ENCODE measurements at regions not wholly inside any gene's neighbourhood (a gene's known extent, or its start where the extent isn't known, plus 50 kb on each side); places are given as distances from the start of the nearest gene placed in this dataset.

DNA sequence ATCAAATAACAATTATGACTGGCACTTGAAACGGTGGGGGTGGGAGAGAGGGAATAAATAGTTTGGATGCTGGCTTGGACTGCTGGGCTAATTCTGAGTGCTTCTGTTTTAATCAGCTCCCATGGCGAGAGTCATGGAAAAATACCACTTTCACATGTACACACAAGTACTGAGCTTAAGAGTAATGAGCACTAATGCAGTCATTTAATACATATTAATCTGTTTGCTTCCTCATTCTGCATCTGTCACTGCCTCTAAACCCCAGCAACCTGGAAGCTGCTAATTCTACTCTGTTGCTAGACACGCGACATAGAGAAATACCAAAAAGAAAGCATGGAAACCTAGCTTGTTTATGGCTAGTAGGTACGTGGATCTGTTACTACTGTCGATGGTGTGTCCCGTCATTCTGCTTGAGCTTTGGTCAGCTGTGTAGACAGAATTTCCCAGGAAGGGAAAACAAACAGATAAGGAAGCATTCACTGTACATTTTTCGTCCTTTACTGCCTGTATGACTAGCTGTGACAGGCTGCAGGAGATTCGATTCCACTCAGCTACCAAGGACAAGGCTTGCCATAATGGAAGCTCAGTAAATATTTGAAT, 238.8 kb downstream of the BAMBI start:
- no peaks in the 10 kb centered on the region for H3K36me3 ChIP-seq
- H3K4me3 ChIP-seq = no peak overlapping the region
- no peak for DNase-seq
- no peaks in the 10 kb centered on the region for H3K27me3 ChIP-seq
- H3K9me3 ChIP-seq = no peaks in the 10 kb centered on the region

- no peak overlapping the region for H3K4me3 ChIP-seq
- no peaks in the 10 kb centered on the region for H3K27me3 ChIP-seq
- no peaks in the 10 kb centered on the region for H3K9me3 ChIP-seq
- no peaks in the 10 kb centered on the region for H3K36me3 ChIP-seq
- DNase-seq = no peak
Observed at GRCh38 chr10:28920091-28920490, 242.8 kb downstream of the BAMBI start.

- no peaks in the 10 kb centered on the region for H3K36me3 ChIP-seq
- no peaks in the 10 kb centered on the region for H3K27me3 ChIP-seq
- H3K9me3 ChIP-seq = no peaks in the 10 kb centered on the region
- no peak overlapping the region for H3K4me3 ChIP-seq
- peak; percentile 12 for DNase-seq
Observed at GRCh38 chr10:28922127-28922526, 244.8 kb downstream of the BAMBI start.

DNA sequence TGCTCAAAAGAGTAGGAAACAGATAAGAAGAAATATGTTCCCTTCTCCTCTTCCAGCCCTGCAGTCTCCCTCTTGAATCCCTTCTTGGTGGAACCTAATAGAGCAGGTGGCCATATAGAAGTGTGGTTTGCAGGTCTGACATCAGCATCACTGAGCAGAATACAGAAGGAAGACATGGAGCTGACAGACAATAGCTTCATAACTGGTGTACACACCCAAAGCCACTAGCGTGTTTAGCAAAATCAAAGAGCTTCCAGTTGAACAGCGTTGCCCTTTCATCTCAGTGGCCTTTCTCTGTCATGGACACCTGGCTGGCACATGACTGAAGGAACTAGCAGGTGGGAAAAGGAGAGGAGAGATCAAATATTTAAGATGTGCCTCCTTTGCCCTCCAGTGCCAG, 245.5 kb downstream of the BAMBI start:
- no peaks in the 10 kb centered on the region for H3K27me3 ChIP-seq
- H3K36me3 ChIP-seq = no peaks in the 10 kb centered on the region
- no peak overlapping the region for H3K4me3 ChIP-seq
- no peaks in the 10 kb centered on the region for H3K9me3 ChIP-seq
- DNase-seq = no peak

GRCh38 chr10:28924717-28925116, 247.4 kb downstream of the BAMBI start:
- no peak for DNase-seq
- Histone ChIP-seq H3K9me3 (peaks cover 4% of the 10 kb centered on the region), H3K36me3 (no peaks in the 10 kb centered on the region), H3K4me3 (no peak overlapping the region), H3K27me3 (no peaks in the 10 kb centered on the region)

DNA sequence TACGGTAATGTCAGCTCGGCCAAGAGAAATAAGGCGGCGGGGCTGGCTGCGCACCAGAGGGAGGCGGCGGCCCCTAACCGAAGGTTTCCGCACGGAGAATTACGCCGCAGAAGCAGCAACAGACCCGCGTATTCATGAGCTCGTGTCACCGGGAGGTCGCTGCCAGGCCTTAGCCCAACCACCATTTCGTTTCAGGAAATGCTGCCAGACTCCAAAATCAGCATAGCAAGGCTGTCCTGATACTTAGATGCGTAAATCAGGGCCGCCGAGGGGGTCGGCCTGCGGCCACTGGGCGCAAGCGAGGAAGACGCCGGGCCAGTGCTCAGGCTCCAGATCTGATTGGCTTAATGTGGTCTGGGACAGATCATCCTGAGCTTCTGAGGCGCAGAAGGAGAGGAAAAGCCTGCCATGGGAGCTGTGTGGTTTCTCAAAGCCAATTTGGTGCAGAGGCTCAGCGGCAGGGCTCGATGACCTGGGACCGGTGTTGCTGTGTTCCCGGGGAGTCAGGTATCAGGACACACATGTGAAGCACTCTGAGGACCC, 247.9 kb downstream of the BAMBI start:
- DNase-seq = no peak
- Histone ChIP-seq H3K9me3 (peaks cover 4% of the 10 kb centered on the region), H3K4me3 (no peak overlapping the region), H3K27me3 (no peaks in the 10 kb centered on the region), H3K36me3 (no peaks in the 10 kb centered on the region)

DNA sequence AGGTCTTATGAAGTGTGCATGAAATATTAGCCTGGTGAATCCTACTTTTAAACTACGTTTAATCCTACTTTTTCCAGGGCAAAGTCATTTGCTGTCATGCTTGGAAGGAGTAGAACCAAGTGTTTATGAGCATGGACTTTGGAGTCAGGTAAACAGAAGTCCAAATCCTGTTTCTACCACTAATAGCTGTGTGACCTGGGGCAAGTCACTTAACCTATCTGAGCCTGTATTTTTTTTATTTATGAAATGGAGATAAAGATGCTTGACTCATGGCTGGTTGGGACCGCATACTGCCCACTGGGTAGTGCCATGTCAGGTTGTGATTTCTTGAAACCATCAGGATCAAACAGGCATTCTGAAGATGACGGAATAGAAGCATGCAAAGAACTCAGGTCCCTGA, 249.6 kb downstream of the BAMBI start:
- Histone ChIP-seq H3K4me3 (no peak overlapping the region), H3K36me3 (no peaks in the 10 kb centered on the region), H3K27me3 (no peaks in the 10 kb centered on the region), H3K9me3 (peaks cover 4% of the 10 kb centered on the region)
- no peak for DNase-seq

GRCh38 chr10:28928484-28928883, 251.2 kb downstream of the BAMBI start:
- H3K36me3 ChIP-seq = no peaks in the 10 kb centered on the region
- H3K4me3 ChIP-seq = no peak overlapping the region
- H3K9me3 ChIP-seq = peaks cover 4% of the 10 kb centered on the region
- no peaks in the 10 kb centered on the region for H3K27me3 ChIP-seq
- no peak for DNase-seq

GRCh38 chr10:28929942-28930341, 252.6 kb downstream of the BAMBI start:
- no peak for DNase-seq
- no peaks in the 10 kb centered on the region for H3K27me3 ChIP-seq
- no peak overlapping the region for H3K4me3 ChIP-seq
- peaks cover 4% of the 10 kb centered on the region for H3K9me3 ChIP-seq
- H3K36me3 ChIP-seq = no peaks in the 10 kb centered on the region

DNA sequence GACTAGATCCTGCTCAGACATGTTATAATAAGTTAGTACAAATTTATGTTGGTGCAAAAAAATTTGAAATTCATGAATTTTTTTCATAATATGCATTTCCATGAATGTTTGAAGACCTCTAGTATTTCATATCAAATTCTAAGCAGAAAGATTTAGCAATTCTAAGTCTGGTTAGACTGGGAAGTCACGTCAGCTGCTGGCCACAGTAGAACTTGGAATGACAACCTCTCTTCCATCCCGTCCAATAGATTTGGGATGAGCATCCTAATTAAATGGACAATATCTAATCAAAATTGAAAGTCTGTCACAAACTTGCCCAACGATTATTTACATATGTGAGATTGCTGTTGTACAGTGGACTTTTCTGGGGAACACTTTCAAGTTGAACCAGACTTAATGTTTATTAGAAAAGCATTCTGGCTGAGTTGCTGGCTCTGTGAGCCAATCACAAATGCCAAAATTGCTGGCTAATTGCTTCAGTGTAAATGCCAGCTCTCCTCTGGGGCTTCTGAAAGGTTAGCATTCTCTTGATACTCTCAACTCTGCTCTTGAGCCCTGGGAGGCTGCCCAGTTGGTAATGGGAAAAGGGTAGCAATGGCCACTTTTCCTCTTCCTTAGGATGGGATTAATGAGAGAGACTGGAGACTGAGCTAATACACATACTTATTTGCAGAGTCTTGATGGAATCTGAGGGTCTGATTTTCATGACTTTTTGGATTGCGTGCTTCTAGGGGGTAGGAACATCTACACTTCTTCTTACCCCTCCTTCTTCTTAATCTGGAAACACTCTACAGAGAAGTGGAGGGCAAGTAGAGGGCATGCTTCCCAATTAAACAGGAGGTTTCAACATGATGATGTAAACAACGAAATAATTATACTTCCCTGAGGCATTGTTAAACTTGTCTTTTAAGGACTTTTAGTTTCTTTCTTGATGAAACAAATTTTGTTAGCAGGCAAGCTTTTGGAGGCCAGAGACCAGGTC, 253.5 kb downstream of the BAMBI start:
- Histone ChIP-seq H3K36me3 (no peaks in the 10 kb centered on the region), H3K4me3 (no peak overlapping the region), H3K9me3 (peaks cover 4% of the 10 kb centered on the region), H3K27me3 (no peaks in the 10 kb centered on the region)
- DNase-seq = peak; percentile 16

DNA sequence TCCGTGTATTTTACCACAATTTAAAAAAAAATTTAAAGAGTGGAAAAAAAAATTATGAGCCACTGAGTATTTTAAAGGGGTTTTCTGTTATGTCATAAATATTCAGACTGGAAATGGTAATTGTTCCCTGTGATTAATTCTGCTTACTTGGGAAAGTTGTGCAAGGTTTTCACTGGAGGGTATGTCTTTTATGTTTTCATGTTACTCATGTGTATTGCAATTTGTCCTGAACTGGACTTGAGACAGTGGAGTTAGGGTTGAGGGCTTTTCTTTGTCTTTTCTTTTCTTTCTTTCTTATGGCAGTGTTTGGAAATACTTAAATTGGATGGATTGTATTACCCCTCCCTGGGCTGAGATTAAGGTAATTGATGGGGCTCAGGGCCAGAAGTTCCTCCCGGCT, 257.7 kb downstream of the BAMBI start:
- no peaks in the 10 kb centered on the region for H3K9me3 ChIP-seq
- H3K4me3 ChIP-seq = no peak overlapping the region
- no peaks in the 10 kb centered on the region for H3K36me3 ChIP-seq
- H3K27me3 ChIP-seq = no peaks in the 10 kb centered on the region
- DNase-seq = no peak

- Histone ChIP-seq H3K4me3 (no peak overlapping the region), H3K9me3 (no peaks in the 10 kb centered on the region)
Observed at GRCh38 chr10:28937959-28938358, 260.6 kb downstream of the BAMBI start.

DNA sequence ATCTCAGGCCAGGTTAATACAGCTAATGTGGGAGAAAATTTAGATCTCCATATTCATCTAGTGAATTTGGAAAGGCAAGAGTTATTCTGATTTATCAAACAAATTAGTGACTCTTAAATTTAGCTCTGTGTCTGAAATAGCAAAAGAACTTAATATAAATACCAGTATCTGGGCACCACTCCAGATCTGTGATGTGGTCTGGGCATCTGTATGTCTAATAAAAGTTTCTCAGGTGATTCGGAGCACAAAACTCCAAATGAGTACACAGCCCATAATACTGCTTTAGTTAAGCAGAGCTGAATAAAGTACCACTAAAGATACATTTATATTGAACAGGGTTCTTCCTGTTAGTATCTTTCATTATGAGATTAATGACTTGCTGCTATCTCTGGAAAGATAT, 261.4 kb downstream of the BAMBI start:
- no peaks in the 10 kb centered on the region for H3K36me3 ChIP-seq
- H3K4me3 ChIP-seq = no peak overlapping the region
- peak; percentile 24 for DNase-seq
- no peaks in the 10 kb centered on the region for H3K27me3 ChIP-seq
- H3K9me3 ChIP-seq = no peaks in the 10 kb centered on the region

More at GRCh38 chr10:28937959-28938358, 260.6 kb downstream of the BAMBI start:
- no peak for DNase-seq
- no peaks in the 10 kb centered on the region for H3K36me3 ChIP-seq
- no peaks in the 10 kb centered on the region for H3K27me3 ChIP-seq

GRCh38 chr10:28939281-28940157, 262.2 kb downstream of the BAMBI start:
- no peak overlapping the region for H3K4me3 ChIP-seq
- no peaks in the 10 kb centered on the region for H3K27me3 ChIP-seq
- DNase-seq = no peak
- H3K9me3 ChIP-seq = no peaks in the 10 kb centered on the region; the same call in 1 of the 2 replicates
- no peaks in the 10 kb centered on the region for H3K36me3 ChIP-seq

GRCh38 chr10:28940158-28940888, 263.0 kb downstream of the BAMBI start:
- DNase-seq = no peak
- no peaks in the 10 kb centered on the region; the same call in 1 of the 2 replicates for H3K9me3 ChIP-seq
- H3K27me3 ChIP-seq = no peaks in the 10 kb centered on the region
- no peaks in the 10 kb centered on the region for H3K36me3 ChIP-seq
- H3K4me3 ChIP-seq = no peak overlapping the region

GRCh38 chr10:28942012-28942411, 264.7 kb downstream of the BAMBI start:
- no peaks in the 10 kb centered on the region for H3K27me3 ChIP-seq
- no peaks in the 10 kb centered on the region for H3K36me3 ChIP-seq
- DNase-seq = no peak

More at GRCh38 chr10:28942012-28942411, 264.7 kb downstream of the BAMBI start:
- Histone ChIP-seq H3K9me3 (no peaks in the 10 kb centered on the region; the same call in 1 of the 2 replicates), H3K4me3 (no peak overlapping the region)

All from MG63 (cell line).